H1 (cell line): ENCODE measurements at regions not wholly inside any gene's neighbourhood (a gene's known extent, or its start where the extent isn't known, plus 50 kb on each side); places are given as distances from the start of the nearest gene placed in this dataset.

ENCODE experiments used
- CTCF ChIA-PET: fragments of 300-600 bp; sonication (Branson Sonifier 250); formaldehyde crosslinking; loops from one replicate; lab custom pipeline; 2021; ENCODE audit not compliant: partially characterized antibody; lab: Charles Lee
- POLR2A ChIA-PET: fragments of 300-600 bp; sonication (Branson Sonifier 250); formaldehyde crosslinking; loops from one replicate; lab custom pipeline; 2021; ENCODE audit warnings: inconsistent platforms; ENCODE audit not compliant: partially characterized antibody; lab: Charles Lee
- DNase-seq, 2 experiments: peaks; one replicate each; pipeline versions ENCODE4 v3.0.0 to v3.0.0-alpha.2; 2010 to 2022; ENCODE audit warnings: low spot score in 2 of 2, low read depth in 1 of 2, mixed read lengths in 1 of 2
- FAIRE-seq: peaks from 2 replicates; lab custom pipeline; 2011; peaks lifted over from hg19 to GRCh38; lab: Jason Lieb, UNC
- H2AFZ ChIP-seq: 2 replicates; pipeline ENCODE4 v1.8.1; 2012; ENCODE audit warnings: low read length, inconsistent platforms
- H2AK5ac ChIP-seq: 2 replicates; pipeline ENCODE4 v1.6.1; 2013; ENCODE audit warnings: low read depth, low read length
- H2BK120ac ChIP-seq: replicated peaks from 2 replicates; pipeline ENCODE3; 2013; ENCODE audit warnings: low read depth, low read length, inconsistent platforms
- H2BK12ac ChIP-seq: 2 replicates; pipeline ENCODE4 v1.6.1; 2013; ENCODE audit warnings: low read depth, low read length
- H2BK15ac ChIP-seq: 2 replicates; pipeline ENCODE4 v1.6.1; 2013; ENCODE audit warnings: low read length
- H2BK20ac ChIP-seq: 2 replicates; pipeline ENCODE4 v1.6.1; 2013; ENCODE audit warnings: low read length
- H2BK5ac ChIP-seq: 2 replicates; pipeline ENCODE4 v1.6.1; 2013; ENCODE audit warnings: low read depth, low read length
- H3K14ac ChIP-seq: 2 replicates; pipeline ENCODE4 v1.6.1; 2013; ENCODE audit warnings: inconsistent platforms; ENCODE audit not compliant: insufficient read length
- H3K18ac ChIP-seq: 2 replicates; pipeline ENCODE4 v1.6.1; 2013; ENCODE audit warnings: low read length; ENCODE audit errors: extremely low read depth
- H3K23ac ChIP-seq: 2 replicates; pipeline ENCODE4 v1.6.1; 2013; ENCODE audit warnings: inconsistent platforms; ENCODE audit not compliant: insufficient read length
- H3K23me2 ChIP-seq: 2 replicates; pipeline ENCODE4 v1.6.1; 2013; ENCODE audit warnings: low read depth, low read length
- H3K27ac ChIP-seq: 2 replicates; pipeline ENCODE4 v1.6.1; 2011; ENCODE audit warnings: low read depth, low read length, inconsistent platforms
- H3K27me3 ChIP-seq, 4 experiments: replicated peaks in 1 of 4; 1 replicate in 1 of 4; 2 replicates in 3 of 4; pipeline versions ENCODE4 v1.6.1 to v1.8.1; 2011 to 2013; ENCODE audit warnings: low read length in 3 of 4, mild to moderate bottlenecking in 3 of 4, inconsistent platforms in 2 of 4, mixed read lengths in 2 of 4, moderate library complexity in 1 of 4; ENCODE audit not compliant: control insufficient read depth in 3 of 4, insufficient read depth in 3 of 4; ENCODE audit errors: extremely low read depth in 1 of 4
- H3K36me3 ChIP-seq, 4 experiments: 2 replicates each; pipeline versions ENCODE4 v1.6.1 to v1.8.1; 2011 to 2013; ENCODE audit warnings: mild to moderate bottlenecking in 4 of 4, low read length in 3 of 4, moderate library complexity in 2 of 4, control low read depth in 1 of 4, inconsistent platforms in 1 of 4; ENCODE audit not compliant: insufficient read depth in 4 of 4, control insufficient read depth in 2 of 4
- H3K4ac ChIP-seq: replicated peaks from 2 replicates; pipeline ENCODE3; 2013; ENCODE audit warnings: low read length, low read depth, mixed read lengths, inconsistent platforms; ENCODE audit not compliant: insufficient read length
- H3K4me1 ChIP-seq, 4 experiments: replicated peaks in 1 of 4; 1 replicate in 1 of 4; 2 replicates in 3 of 4; pipeline versions ENCODE4 v1.6.1 to v1.8.1; 2011 to 2013; ENCODE audit warnings: low read length in 3 of 4, inconsistent platforms in 2 of 4, mixed read lengths in 1 of 4; ENCODE audit not compliant: insufficient read depth in 4 of 4, control insufficient read depth in 3 of 4
- H3K4me2 ChIP-seq, 2 experiments: 2 replicates each; pipeline versions ENCODE4 v1.6.1 to v1.8.1; 2011 to 2013; ENCODE audit warnings: low read depth in 2 of 2, low read length in 2 of 2, control low read depth in 1 of 2, inconsistent platforms in 1 of 2, mild to moderate bottlenecking in 1 of 2; ENCODE audit not compliant: insufficient read depth in 1 of 2
- H3K4me3 ChIP-seq, 4 experiments: fragments of 200-600, 300-600 bp in 1 of 4; sonication (generic), shearing (Covaris generic), sonication (Bioruptor Twin) in 1 of 4; 2 replicates each; pipeline versions ENCODE4 v1.5.1 to v1.8.1; 2011 to 2016; ENCODE audit warnings: low read length in 4 of 4, low read depth in 3 of 4, control low read depth in 2 of 4, inconsistent platforms in 2 of 4, mild to moderate bottlenecking in 2 of 4, mixed read lengths in 1 of 4, moderate library complexity in 1 of 4; ENCODE audit not compliant: insufficient read depth in 2 of 4; ENCODE audit errors: extremely low read depth in 1 of 4
- H3K56ac ChIP-seq: replicated peaks from 2 replicates; pipeline ENCODE3; 2013; ENCODE audit warnings: low read depth, mild to moderate bottlenecking, mixed read lengths, low read length, inconsistent platforms; ENCODE audit not compliant: insufficient read length
- H3K79me1 ChIP-seq: 2 replicates; pipeline ENCODE4 v1.6.1; 2013; ENCODE audit warnings: low read depth, low read length, control low read depth
- H3K79me2 ChIP-seq, 2 experiments: 2 replicates each; pipeline versions ENCODE4 v1.6.1 to v1.8.1; 2012 to 2013; ENCODE audit warnings: low read length in 2 of 2, mild to moderate bottlenecking in 2 of 2, inconsistent platforms in 1 of 2; ENCODE audit not compliant: insufficient read depth in 2 of 2, control insufficient read depth in 1 of 2
- H3K9ac ChIP-seq, 4 experiments: replicated peaks in 1 of 4; 1 replicate in 1 of 4; 2 replicates in 3 of 4; pipeline versions ENCODE4 v1.6.1 to v1.8.1; 2011 to 2013; ENCODE audit warnings: low read depth in 3 of 4, low read length in 3 of 4, control low read depth in 2 of 4, mild to moderate bottlenecking in 2 of 4, moderate library complexity in 2 of 4, inconsistent platforms in 1 of 4; ENCODE audit errors: extremely low read depth in 1 of 4
- H3K9me3 ChIP-seq, 2 experiments: 2 replicates each; pipeline versions ENCODE4 v1.6.1 to v1.8.1; 2012 to 2013; ENCODE audit warnings: mild to moderate bottlenecking in 2 of 2, moderate library complexity in 2 of 2, control low read depth in 1 of 2, inconsistent platforms in 1 of 2, low read depth in 1 of 2, low read length in 1 of 2, mixed read lengths in 1 of 2; ENCODE audit not compliant: insufficient read depth in 2 of 2
- H4K20me1 ChIP-seq, 2 experiments: replicated peaks in 1 of 2; 2 replicates each; pipeline versions ENCODE3 to v1.8.1; 2011 to 2013; ENCODE audit warnings: inconsistent platforms in 2 of 2, low read length in 2 of 2, mild to moderate bottlenecking in 1 of 2; ENCODE audit not compliant: insufficient read depth in 2 of 2, control insufficient read depth in 1 of 2
- H4K5ac ChIP-seq: 2 replicates; pipeline ENCODE4 v1.6.1; 2013; ENCODE audit warnings: low read length, low read depth, mixed read lengths, inconsistent platforms; ENCODE audit not compliant: insufficient read length
- H4K8ac ChIP-seq: 2 replicates; pipeline ENCODE4 v1.8.0; 2013; ENCODE audit warnings: mild to moderate bottlenecking, moderate library complexity, low read length, inconsistent platforms; ENCODE audit not compliant: insufficient read depth; ENCODE audit errors: extremely low read depth
- H4K91ac ChIP-seq: replicated peaks from 2 replicates; pipeline ENCODE3; 2013; ENCODE audit warnings: low read length, mixed read lengths, inconsistent platforms; ENCODE audit not compliant: insufficient read length
- ASH2L ChIP-seq: fragments of 200-600, 300-600 bp; sonication (generic); IDR thresholded peaks from one replicate; pipeline ENCODE4 v1.7.1; 2017; ENCODE audit warnings: low read length
- ATF2 ChIP-seq: IDR thresholded peaks from 2 replicates; pipeline ENCODE4 v1.6.1; 2012; ENCODE audit warnings: low read length, inconsistent platforms
- EZH2 ChIP-seq: fragments of 200-600 bp; sonication (generic); IDR thresholded peaks from 2 replicates; pipeline ENCODE4 v1.7.1; 2012; ENCODE audit warnings: low read depth, mild to moderate bottlenecking, moderate library complexity, low read length, inconsistent platforms; ENCODE audit not compliant: severe bottlenecking
- GTF2F1 ChIP-seq: IDR thresholded peaks from 2 replicates; pipeline ENCODE4 v1.6.1; 2012; ENCODE audit warnings: low read depth, low read length, improper control_type of control experiment, borderline replicate concordance
- HDAC6 ChIP-seq: IDR thresholded peaks from one replicate; pipeline ENCODE4 v1.7.1; 2012; ENCODE audit warnings: low read depth, mild to moderate bottlenecking, inconsistent platforms, low read length, moderate library complexity
- JUND ChIP-seq: IDR thresholded peaks from 2 replicates; pipeline ENCODE4 v1.6.1; 2011; ENCODE audit warnings: mild to moderate bottlenecking, improper control_type of control experiment, low read length
- KDM1A ChIP-seq: fragments of 200-600, 300-600 bp; sonication (generic); IDR thresholded peaks from 2 replicates; pipeline ENCODE4 v1.7.1; 2016; ENCODE audit warnings: mild to moderate bottlenecking, low read length, borderline replicate concordance
- POLR2A ChIP-seq, 2 experiments: IDR thresholded peaks; 1 replicate in 1 of 2; 2 replicates in 1 of 2; pipeline ENCODE4 v1.6.1; 2011; ENCODE audit warnings: low read depth in 2 of 2, low read length in 2 of 2, mild to moderate bottlenecking in 2 of 2; ENCODE audit errors: control extremely low read depth in 1 of 2
- RNF2 ChIP-seq: fragments of 200-900, 300-1000 bp; sonication (generic); IDR thresholded peaks from 2 replicates; pipeline ENCODE4 v1.7.1; 2016; ENCODE audit warnings: borderline replicate concordance, low read depth, mild to moderate bottlenecking, antibody characterized with exemption, low read length; ENCODE audit not compliant: poor library complexity, severe bottlenecking; ENCODE audit errors: missing control alignments
- SP4 ChIP-seq: IDR thresholded peaks from 2 replicates; pipeline ENCODE4 v1.6.1; 2012; ENCODE audit warnings: low read length, inconsistent platforms
- TBP ChIP-seq: IDR thresholded peaks from 2 replicates; pipeline ENCODE4 v1.6.1; 2011; ENCODE audit warnings: low read depth, low read length, improper control_type of control experiment
- TEAD4 ChIP-seq: IDR thresholded peaks from 2 replicates; pipeline ENCODE4 v1.6.1; 2012; ENCODE audit warnings: low read depth, low read length, inconsistent platforms, mixed read lengths
- USF2 ChIP-seq: IDR thresholded peaks from 2 replicates; pipeline ENCODE4 v1.6.1; 2011; ENCODE audit warnings: low read length, improper control_type of control experiment
- WGBS, 2 experiments: shearing (Covaris generic) in 1 of 2; methylation state at CpG; one replicate each; pipeline versions ENCODE4 v1.1.6 to v1.1.7; 2013 to 2015; ENCODE audit warnings: low lambda C conversion rate in 2 of 2, mixed read lengths in 2 of 2, inconsistent platforms in 1 of 2, low coverage in 1 of 2, missing lambda C conversion rate in 1 of 2; ENCODE audit not compliant: insufficient replicate concordance in 2 of 2, insufficient coverage in 1 of 2, insufficient read length in 1 of 2; ENCODE audit errors: extremely low coverage in 1 of 2, missing lambda C conversion rate in 1 of 2; 5-methylcytosine and 5-hydroxymethylcytosine counted together

GRCh38 chr6:100987556-100987955, 106.4 kb upstream of the ASCC3 start:
- no peak overlapping the region for H3K9ac ChIP-seq
- no peak overlapping the region for H4K5ac ChIP-seq
- H3K4me3 ChIP-seq = no peak overlapping the region
- H4K91ac ChIP-seq = no peak overlapping the region
- H3K56ac ChIP-seq = no peak overlapping the region
- H3K79me2 ChIP-seq = no peaks in the 10 kb centered on the region
- WGBS, 2 experiments = 86% methylated on average over 5 of the region's 5 CpGs; no CpG with 5 or more reads in 1 of the 2 experiments
- CTCF ChIA-PET = no interaction called here
- no peaks in the 10 kb centered on the region for H3K36me3 ChIP-seq
- no peak overlapping the region for H3K4ac ChIP-seq
- H3K18ac ChIP-seq = no peak overlapping the region
- H4K20me1 ChIP-seq = no peaks in the 10 kb centered on the region
- no peak overlapping the region for H3K23ac ChIP-seq
- no peak overlapping the region for H3K27ac ChIP-seq
- H3K9me3 ChIP-seq = no peaks in the 10 kb centered on the region
- no peak overlapping the region for H2BK15ac ChIP-seq
- H2AK5ac ChIP-seq = no peak overlapping the region
- no peak overlapping the region for H3K4me2 ChIP-seq
- FAIRE-seq (no peak), DNase-seq (no peak)
- H2BK120ac ChIP-seq = no peak overlapping the region
- no peaks in the 10 kb centered on the region for H3K23me2 ChIP-seq
- H2BK12ac ChIP-seq = no peak overlapping the region
- H4K8ac ChIP-seq = no peak overlapping the region
- H3K14ac ChIP-seq = no peak overlapping the region
- H2BK20ac ChIP-seq = no peak overlapping the region
- no peaks in the 10 kb centered on the region for H3K27me3 ChIP-seq
- no peaks in the 10 kb centered on the region for H3K79me1 ChIP-seq
- H3K4me1 ChIP-seq = no peaks in the 10 kb centered on the region
- no peak overlapping the region for H2AFZ ChIP-seq
- POLR2A ChIA-PET = no interaction called here
- H2BK5ac ChIP-seq = no peak overlapping the region
- TF ChIP-seq POLR2A (IDR thresholded peaks at IDR 0.05; ENCODE audit: control extremely low read depth in 1 of 2, low read depth in 2 of 2, low read length in 2 of 2) (no peak), JUND (no peak), GTF2F1 (no peak), KDM1A (no peak), SP4 (no peak), HDAC6 (no peak), ATF2 (no peak), TBP (no peak), TEAD4 (no peak), EZH2 (no peak), ASH2L (no peak), RNF2 (no peak), USF2 (no peak)
